HepG2 (cell line): ENCODE measurements at regions not wholly inside any gene's neighbourhood (a gene's known extent, or its start where the extent isn't known, plus 50 kb on each side); places are given as distances from the start of the nearest gene placed in this dataset.

Source experiments
- CTCF ChIP-seq: sonication (generic); formaldehyde crosslinking; IDR thresholded peaks from 2 replicates; pipeline ENCODE4 v1.5.0; 2020; ENCODE audit warnings: mild to moderate bottlenecking, missing genetic modification reagents, moderate library complexity
- MAFF ChIP-seq: IDR thresholded peaks from 2 replicates; pipeline ENCODE4 v1.6.1; 2011; ENCODE audit warnings: low read depth, low read length, improper control_type of control experiment

DNA sequence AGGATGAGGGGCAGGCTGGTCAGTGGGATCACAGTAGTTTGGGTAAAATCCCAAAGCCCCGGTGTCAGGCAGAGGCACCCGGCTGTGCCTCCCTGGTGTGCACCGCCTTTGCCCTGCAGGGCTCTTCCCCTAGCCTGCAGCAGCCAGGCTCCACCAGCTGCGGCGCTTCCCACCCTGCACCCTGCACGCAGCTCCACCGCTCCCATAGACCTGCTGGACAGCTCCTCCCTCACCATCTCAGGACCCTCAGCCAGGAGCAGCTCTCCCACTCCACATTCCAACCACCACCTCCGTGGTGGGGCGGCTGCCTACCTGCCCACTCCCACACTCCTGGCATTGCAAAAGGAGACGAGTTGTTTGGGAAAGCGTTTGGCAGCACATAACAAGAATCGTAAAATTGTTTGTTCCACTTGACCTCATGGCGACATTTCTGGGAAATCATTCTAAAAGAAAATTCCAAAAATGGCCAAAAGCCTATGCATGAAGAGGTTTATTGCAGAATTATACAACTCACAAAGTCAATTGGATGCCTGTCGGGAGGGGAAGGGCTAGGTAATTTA, 287.4 kb upstream of the HDAC4 start:
- TF ChIP-seq CTCF (CRISPR knock-in tag), result no peak
- no peak for TF ChIP-seq MAFF
